ENCODE measurements at regions not wholly inside any gene's neighbourhood (a gene's known extent, or its start where the extent isn't known, plus 50 kb on each side); places are given as distances from the start of the nearest gene placed in this dataset.

DNA sequence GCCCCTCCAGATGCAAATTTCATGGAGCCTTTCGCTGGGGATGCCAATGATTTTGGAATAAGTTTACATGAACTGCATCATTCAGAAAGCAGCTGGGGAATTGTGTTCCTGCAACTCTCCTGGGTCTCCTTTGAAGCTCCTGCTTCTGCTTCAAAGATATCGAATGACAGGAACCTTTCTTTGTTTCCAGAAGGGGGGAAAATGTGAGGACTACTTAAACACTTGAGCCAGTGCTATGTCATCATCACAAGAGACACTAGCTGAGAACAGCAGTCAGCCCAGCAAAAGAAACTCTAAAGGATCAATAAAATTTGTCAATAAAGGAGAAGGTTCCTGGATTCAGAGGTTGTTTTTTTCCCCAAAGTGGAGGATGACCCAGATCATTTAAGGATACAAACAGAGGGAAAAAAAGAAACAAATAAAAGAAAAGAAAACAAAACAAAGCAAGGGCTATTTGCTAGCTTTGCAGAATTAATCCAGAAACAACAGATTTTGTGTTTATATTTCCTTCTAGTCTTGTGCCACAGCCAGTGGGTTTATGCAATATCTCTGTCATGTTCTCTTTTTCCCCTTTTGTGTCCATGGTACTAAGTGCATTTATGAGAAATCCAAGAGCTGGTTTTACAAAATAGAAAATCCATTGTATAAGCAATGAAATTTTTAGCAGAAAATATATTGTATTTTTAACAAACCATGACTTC is 463.7 kb downstream of the CDH2 start:
- Mint-ChIP-seq H3K4me3 (peak overlapping the region; percentile 74), H3K9me3 (peaks cover 32% of the 10 kb centered on the region), H3K36me3 (peaks cover 20% of the 10 kb centered on the region), H3K27ac (peak overlapping the region; percentile 95), H3K27me3 (ENCODE audit: insufficient read depth, low read depth) (peaks cover 2% of the 10 kb centered on the region), H3K4me1 (peaks cover 60% of the 10 kb centered on the region)
- Histone ChIP-seq H3K4me1 (peaks cover 58% of the 10 kb centered on the region), H4K20me1 (ENCODE audit: low read depth) (no peaks in the 10 kb centered on the region), H2AFZ (replicated peaks) (no peak overlapping the region), H3K79me2 (ENCODE audit: low read depth) (no peaks in the 10 kb centered on the region), H3K36me3 (peaks cover 11% of the 10 kb centered on the region), H3F3A (ENCODE audit: low read depth) (peaks cover 46% of the 10 kb centered on the region), H3K9me3 (ENCODE audit: low read depth) (peaks cover 10% of the 10 kb centered on the region), H3K27me3 (no peaks in the 10 kb centered on the region), H3K4me3 (peak overlapping the region; percentile 19), H3K27ac (peak overlapping the region; percentile 93), H3K4me2 (peak overlapping the region; percentile 74), H3K9ac (no peak overlapping the region)
- no peak for TF ChIP-seq EZH2phosphoT487 (IDR thresholded peaks at IDR 0.05)
- no peak for TF ChIP-seq EZH2 (IDR thresholded peaks at IDR 0.05)
- TF ChIP-seq, protein P1, sequence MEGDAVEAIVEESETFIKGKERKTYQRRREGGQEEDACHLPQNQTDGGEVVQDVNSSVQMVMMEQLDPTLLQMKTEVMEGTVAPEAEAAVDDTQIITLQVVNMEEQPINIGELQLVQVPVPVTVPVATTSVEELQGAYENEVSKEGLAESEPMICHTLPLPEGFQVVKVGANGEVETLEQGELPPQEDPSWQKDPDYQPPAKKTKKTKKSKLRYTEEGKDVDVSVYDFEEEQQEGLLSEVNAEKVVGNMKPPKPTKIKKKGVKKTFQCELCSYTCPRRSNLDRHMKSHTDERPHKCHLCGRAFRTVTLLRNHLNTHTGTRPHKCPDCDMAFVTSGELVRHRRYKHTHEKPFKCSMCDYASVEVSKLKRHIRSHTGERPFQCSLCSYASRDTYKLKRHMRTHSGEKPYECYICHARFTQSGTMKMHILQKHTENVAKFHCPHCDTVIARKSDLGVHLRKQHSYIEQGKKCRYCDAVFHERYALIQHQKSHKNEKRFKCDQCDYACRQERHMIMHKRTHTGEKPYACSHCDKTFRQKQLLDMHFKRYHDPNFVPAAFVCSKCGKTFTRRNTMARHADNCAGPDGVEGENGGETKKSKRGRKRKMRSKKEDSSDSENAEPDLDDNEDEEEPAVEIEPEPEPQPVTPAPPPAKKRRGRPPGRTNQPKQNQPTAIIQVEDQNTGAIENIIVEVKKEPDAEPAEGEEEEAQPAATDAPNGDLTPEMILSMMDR (IDR thresholded peaks at IDR 0.05): no peak
- peak; percentile 65 for DNase-seq (ENCODE audit: low spot score)

DNA sequence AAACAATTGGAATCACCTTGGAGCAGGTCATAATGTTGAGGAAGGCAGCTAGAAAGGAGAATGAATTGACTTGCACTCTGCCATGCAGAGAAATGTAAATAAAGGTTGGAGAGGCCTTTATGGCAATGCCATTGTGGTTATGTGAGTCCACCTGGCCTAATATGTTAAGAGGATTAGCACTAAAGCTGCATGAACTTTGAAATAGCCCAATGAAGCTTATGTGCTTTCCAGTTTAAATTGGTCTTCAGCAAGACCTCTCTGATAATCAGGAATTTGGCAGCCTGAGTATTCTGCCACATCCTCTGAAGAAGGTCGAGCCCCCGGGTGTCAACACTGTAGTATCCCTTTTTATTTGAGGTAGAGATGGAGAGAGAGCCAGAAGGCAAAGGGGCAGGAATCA is 464.9 kb downstream of the CDH2 start:
- peaks cover 46% of the 10 kb centered on the region for H3F3A ChIP-seq (ENCODE audit: low read depth)
- no peaks in the 10 kb centered on the region for H4K20me1 ChIP-seq (ENCODE audit: low read depth)
- peaks cover 17% of the 10 kb centered on the region for H3K36me3 ChIP-seq
- peak; percentile 64 for DNase-seq (ENCODE audit: low spot score)
- H3K4me1 ChIP-seq: peaks cover 51% of the 10 kb centered on the region
- Mint-ChIP-seq H3K36me3 (peaks cover 26% of the 10 kb centered on the region), H3K4me3 (peak overlapping the region; percentile 18), H3K4me1 (peaks cover 57% of the 10 kb centered on the region), H3K27me3 (ENCODE audit: insufficient read depth, low read depth) (peaks cover 2% of the 10 kb centered on the region), H3K9me3 (peaks cover 31% of the 10 kb centered on the region), H3K27ac (peak overlapping the region; percentile 95)
- H2AFZ ChIP-seq (replicated peaks): no peak overlapping the region
- H3K4me2 ChIP-seq: peak overlapping the region; percentile 74
- no peaks in the 10 kb centered on the region for H3K79me2 ChIP-seq (ENCODE audit: low read depth)
- TF ChIP-seq EZH2phosphoT487 (IDR thresholded peaks at IDR 0.05) (no peak), EZH2 (IDR thresholded peaks at IDR 0.05) (no peak)
- TF ChIP-seq, protein P1 (IDR thresholded peaks at IDR 0.05): no peak
- peak overlapping the region; percentile 19 for H3K4me3 ChIP-seq
- H3K9me3 ChIP-seq (ENCODE audit: low read depth): peaks cover 10% of the 10 kb centered on the region
- H3K27me3 ChIP-seq: no peaks in the 10 kb centered on the region
- no peak overlapping the region for H3K9ac ChIP-seq
- peak overlapping the region; percentile 93 for H3K27ac ChIP-seq

DNA sequence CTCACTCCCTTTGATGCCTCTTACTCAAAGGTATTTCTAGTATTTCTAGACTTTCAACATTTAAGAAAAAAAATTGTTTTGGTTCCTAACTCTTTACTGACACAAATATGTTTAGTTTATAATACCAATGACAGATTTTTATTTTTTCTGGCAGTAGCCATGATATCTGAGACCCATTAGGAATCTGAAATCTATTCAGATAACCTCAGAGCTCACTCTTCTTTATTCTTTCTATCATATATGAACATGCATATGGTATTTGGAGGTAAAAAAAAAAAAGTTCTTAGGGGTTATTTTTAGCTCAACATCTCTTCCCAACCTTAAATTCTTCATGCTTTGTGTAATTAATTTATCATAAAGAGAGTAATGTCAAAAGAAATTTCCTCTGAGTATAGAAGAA is 465.5 kb downstream of the CDH2 start:
- Histone ChIP-seq H3K4me3 (peak overlapping the region; percentile 19), H3K27me3 (no peaks in the 10 kb centered on the region), H3K4me2 (peak overlapping the region; percentile 74), H3K4me1 (peaks cover 46% of the 10 kb centered on the region), H3K9ac (no peak overlapping the region), H3K36me3 (peaks cover 17% of the 10 kb centered on the region), H3K79me2 (ENCODE audit: low read depth) (no peaks in the 10 kb centered on the region), H3K27ac (peak overlapping the region; percentile 93), H3K9me3 (ENCODE audit: low read depth) (peaks cover 10% of the 10 kb centered on the region), H3F3A (ENCODE audit: low read depth) (peaks cover 46% of the 10 kb centered on the region), H2AFZ (replicated peaks) (no peak overlapping the region), H4K20me1 (ENCODE audit: low read depth) (no peaks in the 10 kb centered on the region)
- H3K4me1 Mint-ChIP-seq: peaks cover 54% of the 10 kb centered on the region
- peaks cover 33% of the 10 kb centered on the region for H3K9me3 Mint-ChIP-seq
- H3K27me3 Mint-ChIP-seq (ENCODE audit: insufficient read depth, low read depth): peaks cover 2% of the 10 kb centered on the region
- no peak for DNase-seq (ENCODE audit: low spot score)
- TF ChIP-seq EZH2phosphoT487 (IDR thresholded peaks at IDR 0.05) (no peak), EZH2 (IDR thresholded peaks at IDR 0.05) (no peak)
- TF ChIP-seq, protein P1 (IDR thresholded peaks at IDR 0.05): no peak
- peak overlapping the region; percentile 95 for H3K27ac Mint-ChIP-seq
- peaks cover 28% of the 10 kb centered on the region for H3K36me3 Mint-ChIP-seq
- H3K4me3 Mint-ChIP-seq: no peak overlapping the region
